ENCODE measurements at regions not wholly inside any gene's neighbourhood (a gene's known extent, or its start where the extent isn't known, plus 50 kb on each side); places are given as distances from the start of the nearest gene placed in this dataset.
"Not testable (repeated sequence)": the region's sequence is repeated elsewhere in the genome, so short reads cannot be mapped to it uniquely, and the experiment has no call there.

- no peak for DNase-seq (ENCODE audit: low read depth in 2 of 2)
Observed at GRCh38 chr15:59896663-59897074, 107.4 kb upstream of the FOXB1 start.

- DNase-seq (ENCODE audit: low read depth in 2 of 2), result no peak
Observed at GRCh38 chr15:59894835-59895234, 109.3 kb upstream of the FOXB1 start.

- DNase-seq (ENCODE audit: low read depth in 2 of 2), result no peak
Observed at GRCh38 chr15:59892985-59893384, 111.1 kb upstream of the FOXB1 start.

GRCh38 chr15:59887870-59888269 is 116.2 kb upstream of the FOXB1 start:
- not testable (repeated sequence) for DNase-seq (ENCODE audit: low read depth in 2 of 2)

GRCh38 chr15:59887211-59887610 is 116.9 kb upstream of the FOXB1 start:
- no peak for DNase-seq (ENCODE audit: low read depth in 2 of 2)

GRCh38 chr15:59886441-59886840 is 117.7 kb upstream of the FOXB1 start:
- DNase-seq (ENCODE audit: low read depth in 2 of 2), result no peak

GRCh38 chr15:59885832-59886231 is 118.3 kb upstream of the FOXB1 start:
- DNase-seq (ENCODE audit: low read depth in 2 of 2), result no peak

GRCh38 chr15:59879506-59880265 is 124.4 kb upstream of the FOXB1 start:
- no peak for DNase-seq (ENCODE audit: low read depth in 2 of 2)

- DNase-seq (ENCODE audit: low read depth in 2 of 2), result no peak
Observed at GRCh38 chr15:59876140-59876539, 128.0 kb upstream of the FOXB1 start.

- no peak for DNase-seq (ENCODE audit: low read depth in 2 of 2)
Observed at GRCh38 chr15:59873644-59874272, 130.4 kb upstream of the FOXB1 start.

GRCh38 chr15:59867086-59867855 is 136.8 kb upstream of the FOXB1 start:
- no peak for DNase-seq (ENCODE audit: low read depth in 2 of 2)

- no peak for DNase-seq (ENCODE audit: low read depth in 2 of 2)
Observed at GRCh38 chr15:59866642-59867041, 137.5 kb upstream of the FOXB1 start.

- DNase-seq (ENCODE audit: low read depth in 2 of 2), result no peak
Observed at GRCh38 chr15:59862191-59863155, 141.6 kb upstream of the FOXB1 start.

- no peak for DNase-seq (ENCODE audit: low read depth in 2 of 2)
Observed at GRCh38 chr15:59847968-59848367, 156.1 kb upstream of the FOXB1 start.

- no peak for DNase-seq (ENCODE audit: low read depth in 2 of 2)
Observed at GRCh38 chr15:59845942-59846499, 156.9 kb upstream of the BNIP2 start.

GRCh38 chr15:59843609-59844008 is 154.5 kb upstream of the BNIP2 start:
- no peak for DNase-seq (ENCODE audit: low read depth in 2 of 2)

- no peak for DNase-seq (ENCODE audit: low read depth in 2 of 2)
Observed at GRCh38 chr15:59841036-59841435, 151.9 kb upstream of the BNIP2 start.

- DNase-seq (ENCODE audit: low read depth in 2 of 2), result no peak
Observed at GRCh38 chr15:59839906-59840305, 150.8 kb upstream of the BNIP2 start.

- no peak for DNase-seq (ENCODE audit: low read depth in 2 of 2)
Observed at GRCh38 chr15:59838900-59839299, 149.8 kb upstream of the BNIP2 start.

GRCh38 chr15:59835776-59836175 is 146.7 kb upstream of the BNIP2 start:
- no peak for DNase-seq (ENCODE audit: low read depth in 2 of 2)

GRCh38 chr15:59834528-59834927 is 145.4 kb upstream of the BNIP2 start:
- no peak for DNase-seq (ENCODE audit: low read depth in 2 of 2)
